HL-60/S4 (cell line): ENCODE measurements at regions not wholly inside any gene's neighbourhood (a gene's known extent, or its start where the extent isn't known, plus 50 kb on each side); places are given as distances from the start of the nearest gene placed in this dataset.

Experiments used
- in situ Hi-C: fragments of 300-500 bp; cut with MboI; formaldehyde crosslinking; loops from 2 replicates; pipeline ENCODE4 v1.14.3; 2022; ENCODE audit warnings: low sequenced_read_pairs

DNA sequence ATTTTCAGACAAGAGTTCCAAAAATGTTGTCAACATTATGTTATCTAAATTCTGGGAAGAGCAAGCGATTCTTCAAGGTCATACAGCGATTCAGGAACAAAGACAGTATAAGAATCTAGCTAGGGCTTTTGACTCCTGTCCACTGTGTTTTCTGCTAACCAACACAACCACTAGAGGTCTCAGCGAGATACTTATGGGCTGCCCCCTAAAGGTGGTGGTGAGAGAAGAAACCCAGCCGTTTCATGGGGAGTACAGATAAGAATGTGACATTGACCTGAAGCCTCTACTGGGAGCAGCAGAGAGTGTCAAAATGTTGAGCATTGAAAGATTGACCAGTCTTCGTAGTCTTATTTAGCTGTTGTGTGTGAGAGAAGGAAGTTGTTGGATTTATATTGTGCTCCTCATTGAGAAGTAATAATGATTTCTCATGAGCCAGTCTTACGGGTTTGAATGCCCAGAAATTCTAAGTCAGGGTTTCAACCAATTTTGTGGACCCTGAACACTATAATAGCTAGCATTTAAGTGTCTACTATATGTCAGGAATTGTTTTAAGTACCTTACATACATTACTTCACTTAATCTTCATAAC, 168.3 kb downstream of the SPRY1 start:
- in situ Hi-C loops: no loop called here

DNA sequence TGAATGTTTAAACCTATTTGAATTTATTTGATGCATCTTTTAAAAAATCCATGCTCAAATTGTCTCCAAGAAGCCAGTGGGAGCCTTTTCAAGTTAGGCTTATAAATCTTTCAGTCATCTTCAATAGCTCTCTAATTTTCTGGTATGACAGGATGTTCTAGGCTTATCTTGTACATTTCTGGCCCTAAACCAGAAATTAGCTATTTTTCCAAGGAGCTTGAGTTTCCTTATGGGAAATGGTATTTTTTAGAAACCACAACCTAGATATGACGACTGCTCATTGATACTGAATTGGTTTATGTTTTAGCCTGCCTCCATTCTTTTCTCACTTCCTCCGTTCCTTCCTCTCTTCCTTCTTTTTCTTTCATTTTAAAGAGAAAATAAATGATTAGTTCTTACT, 172.3 kb downstream of the SPRY1 start:
- in situ Hi-C loops: no loop called here

DNA sequence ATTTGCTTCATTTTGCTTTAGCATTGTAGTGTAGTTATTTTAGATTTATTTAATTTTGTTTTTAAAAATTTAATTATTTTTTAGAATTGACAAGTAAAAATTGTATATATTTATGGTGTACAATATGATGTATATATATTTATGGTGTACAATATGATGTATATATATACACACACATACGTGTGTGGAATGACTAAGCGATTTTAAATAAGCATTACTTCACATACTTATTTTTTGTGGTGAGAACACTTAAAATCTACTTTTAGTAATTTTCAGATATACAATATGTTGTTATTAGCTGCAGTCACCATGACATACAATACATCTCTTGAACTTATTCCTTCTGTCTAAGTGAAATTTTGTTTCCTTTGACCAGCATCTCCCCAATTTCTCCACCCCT, 172.9 kb downstream of the SPRY1 start:
- in situ Hi-C loops: no loop called here

DNA sequence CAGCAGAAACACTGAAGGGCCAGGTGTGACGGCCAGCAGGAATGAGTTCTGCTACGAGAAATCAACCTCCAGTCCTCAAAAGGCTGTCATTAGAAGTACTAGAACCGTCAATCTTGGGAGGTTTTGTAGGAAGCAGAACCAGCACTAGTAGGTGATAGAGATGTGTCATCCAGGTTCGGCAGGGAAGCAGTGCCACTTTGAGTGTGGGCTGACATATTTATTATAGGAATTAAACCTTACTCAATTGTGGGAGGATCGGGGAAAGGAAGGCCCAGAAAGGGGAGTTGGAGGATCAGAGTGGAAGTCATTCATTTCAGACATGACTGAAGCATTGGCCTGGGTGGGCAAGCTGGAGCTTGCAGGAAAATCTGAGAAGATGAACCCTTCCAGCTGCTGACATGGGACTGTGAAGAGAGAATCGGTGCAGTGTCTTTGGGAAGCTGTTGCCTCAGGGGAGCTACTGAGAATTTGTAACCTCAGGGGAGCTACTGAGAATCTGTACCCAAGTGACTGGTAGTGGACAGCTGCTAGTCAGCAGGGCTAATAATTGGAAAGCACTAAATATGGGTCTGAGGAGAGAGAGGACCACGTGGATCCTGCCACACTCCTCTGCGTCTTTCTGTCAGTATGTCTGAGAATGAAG, 177.4 kb downstream of the SPRY1 start:
- in situ Hi-C loops: no loop called here

DNA sequence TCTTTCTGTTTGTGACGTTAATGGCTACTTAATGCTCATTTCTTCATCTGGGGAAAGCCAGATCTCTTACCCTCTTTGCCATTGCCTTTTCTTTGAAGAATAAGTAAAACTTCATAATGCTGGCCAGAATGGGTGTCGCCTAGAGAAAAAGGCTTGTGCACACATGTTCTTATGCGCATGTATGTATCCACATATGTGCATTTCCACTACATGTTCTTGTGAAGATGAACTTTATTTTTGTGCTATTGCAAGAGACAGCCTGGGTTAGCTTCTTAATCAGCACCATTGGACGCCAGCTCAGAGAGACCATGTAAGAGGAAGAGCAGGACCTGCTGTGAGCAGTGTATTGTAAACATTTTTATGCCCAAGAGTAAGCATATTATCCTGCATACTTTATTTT, 178.7 kb downstream of the SPRY1 start:
- in situ Hi-C loops: no loop called here

DNA sequence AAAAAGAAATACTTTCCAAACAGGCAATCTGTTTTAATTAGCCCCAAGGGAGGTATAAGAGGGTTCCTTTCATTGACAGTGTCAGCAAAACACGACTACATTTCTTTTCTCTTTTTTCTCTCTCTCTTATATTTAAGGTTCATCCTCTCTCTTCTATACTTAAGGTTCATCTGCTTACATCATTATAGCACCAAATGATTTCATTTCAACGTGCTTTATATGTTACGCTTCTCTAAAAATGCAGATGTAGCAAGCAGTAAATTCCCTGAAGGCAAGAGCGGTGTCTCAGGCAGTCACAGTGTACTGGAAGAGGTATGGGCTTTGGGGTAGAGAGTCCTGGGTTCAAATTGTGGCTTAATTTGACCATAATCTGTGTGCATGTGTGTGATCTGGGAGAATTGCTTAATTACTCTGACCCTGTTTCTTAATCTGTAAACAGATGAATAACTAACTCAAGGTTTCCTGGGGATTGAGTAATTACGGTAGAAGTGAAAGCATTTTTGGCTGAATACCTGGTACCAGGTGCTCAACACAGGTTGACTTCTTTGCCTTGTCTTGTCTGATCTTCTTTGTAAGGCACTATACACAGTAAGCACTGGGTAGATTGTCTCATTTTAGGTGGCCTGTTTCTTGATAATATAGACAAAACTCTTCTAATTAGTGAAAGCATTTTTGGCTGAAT, 180.8 kb downstream of the SPRY1 start:
- in situ Hi-C loops: no loop called here

DNA sequence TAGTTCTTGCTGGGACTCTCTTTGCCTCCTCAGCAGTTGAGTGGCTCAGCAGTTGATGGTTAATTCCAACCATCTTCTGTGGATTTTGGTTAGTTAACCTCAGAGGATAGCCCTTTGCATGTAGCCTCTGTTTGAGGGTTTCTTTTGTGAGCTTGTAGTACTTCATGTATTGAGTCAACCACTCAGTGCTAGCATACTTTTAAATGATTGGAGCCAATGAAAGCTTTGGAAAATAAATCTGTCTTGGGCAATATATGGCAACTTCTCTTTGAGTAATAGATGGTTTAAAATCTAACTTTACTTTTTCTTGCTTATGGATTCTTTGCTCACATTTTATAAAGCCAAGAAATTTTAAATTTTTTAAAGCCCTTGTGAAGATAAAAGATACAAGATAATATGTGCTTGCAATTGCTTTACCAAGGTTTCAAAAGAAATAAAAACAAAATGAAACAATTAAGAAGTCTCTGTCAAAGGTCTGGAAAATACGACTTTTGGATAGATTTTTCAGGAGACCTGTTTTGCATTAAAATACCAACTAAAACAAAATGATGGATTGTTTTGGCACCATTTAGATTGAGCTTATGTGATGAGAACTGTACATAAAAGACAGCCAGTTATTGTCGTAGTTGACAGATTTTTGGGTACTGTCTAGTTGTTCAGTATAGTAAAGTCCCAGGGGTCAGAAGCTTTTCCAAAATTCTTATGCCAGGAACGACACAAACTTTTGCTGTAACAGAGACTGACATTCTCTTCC, 181.9 kb downstream of the SPRY1 start:
- in situ Hi-C loops: no loop called here

DNA sequence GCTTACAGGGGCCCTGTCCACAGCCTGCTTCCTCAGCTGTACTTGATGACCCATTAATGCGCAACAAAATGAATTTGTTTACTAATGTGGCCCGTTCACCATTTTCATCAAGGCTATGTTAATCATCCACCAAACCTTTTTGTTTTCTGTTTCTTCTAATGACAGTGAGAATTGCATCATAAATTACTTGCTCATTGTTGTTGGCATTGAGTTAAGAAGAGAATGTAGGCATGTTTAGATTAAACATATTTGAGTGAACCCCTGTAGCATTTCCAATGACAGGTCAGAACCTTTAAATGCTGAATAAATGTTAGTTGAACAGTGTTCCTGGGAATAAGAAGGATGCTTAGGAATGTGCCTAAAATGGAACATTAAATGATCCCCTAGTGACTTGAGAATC, 183.4 kb downstream of the SPRY1 start:
- in situ Hi-C loops: no loop called here

DNA sequence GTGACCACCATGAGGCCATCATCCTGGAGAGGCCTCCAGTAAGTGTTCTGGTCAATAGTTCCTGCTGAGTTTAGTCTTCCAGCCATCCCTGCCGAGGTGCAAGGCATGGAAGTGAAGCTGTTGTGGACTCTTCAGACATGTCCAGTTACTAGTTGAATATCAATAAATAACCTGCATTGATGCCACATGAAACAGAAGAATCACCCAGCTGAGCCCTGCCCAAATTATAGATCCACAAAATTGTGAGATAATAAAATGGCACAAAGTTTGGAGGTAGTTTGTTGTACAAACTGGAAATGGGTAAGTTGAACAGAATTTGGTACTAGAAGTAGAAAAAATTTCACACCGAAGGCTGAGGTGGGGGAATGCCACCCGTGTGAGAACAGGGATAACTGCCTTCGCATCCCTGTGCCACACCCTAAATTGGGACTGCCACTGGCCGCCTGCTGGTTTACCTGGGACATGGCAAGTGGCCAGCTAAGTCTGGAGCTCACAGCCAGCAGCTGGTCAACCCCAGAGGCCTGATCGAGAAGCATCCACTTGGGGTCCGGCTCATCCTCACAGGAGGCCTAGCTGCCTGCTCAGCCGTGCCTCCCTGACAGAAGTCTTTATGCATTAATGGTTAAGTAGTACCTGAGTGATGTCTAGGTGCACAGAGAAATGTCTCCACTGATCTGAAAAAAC, 184.5 kb downstream of the SPRY1 start:
- in situ Hi-C loops: no loop called here

DNA sequence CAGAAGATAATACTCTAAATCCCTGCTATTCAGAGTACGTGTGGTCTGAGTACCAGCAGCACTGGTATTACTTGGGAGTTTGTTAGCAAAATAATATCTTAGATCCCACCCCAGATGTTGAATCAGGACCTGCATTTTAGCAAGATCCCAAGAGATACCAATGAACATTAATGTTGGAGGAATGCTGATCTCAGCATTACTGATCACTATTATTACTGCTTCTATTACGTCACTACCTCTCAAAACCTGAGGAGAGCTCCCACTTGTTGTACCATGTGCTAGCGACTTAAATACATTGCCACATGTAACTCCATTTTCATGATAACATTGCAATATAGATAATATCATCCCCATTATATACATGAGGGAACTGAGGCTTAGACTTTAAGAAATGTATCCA, 185.2 kb downstream of the SPRY1 start:
- in situ Hi-C loops: no loop called here

DNA sequence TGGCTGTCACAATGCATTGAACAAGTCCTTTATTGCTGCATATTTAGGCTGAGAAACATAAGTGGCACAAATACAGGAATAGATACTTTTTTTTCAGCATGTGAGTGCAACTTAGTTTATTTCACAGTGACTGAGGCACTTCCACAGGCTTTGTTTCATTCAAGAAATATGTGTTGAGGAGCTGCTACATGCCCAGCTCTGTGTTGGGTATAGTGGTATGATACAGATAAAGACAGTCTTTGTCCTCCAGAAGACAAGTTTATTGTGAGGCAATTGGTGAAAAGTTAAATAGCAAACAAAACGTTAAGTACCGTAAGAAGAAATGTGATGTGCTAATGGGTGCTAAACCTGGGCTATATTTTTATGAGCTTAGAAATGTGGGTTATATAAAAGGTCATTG, 186.4 kb downstream of the SPRY1 start:
- in situ Hi-C loops: no loop called here

DNA sequence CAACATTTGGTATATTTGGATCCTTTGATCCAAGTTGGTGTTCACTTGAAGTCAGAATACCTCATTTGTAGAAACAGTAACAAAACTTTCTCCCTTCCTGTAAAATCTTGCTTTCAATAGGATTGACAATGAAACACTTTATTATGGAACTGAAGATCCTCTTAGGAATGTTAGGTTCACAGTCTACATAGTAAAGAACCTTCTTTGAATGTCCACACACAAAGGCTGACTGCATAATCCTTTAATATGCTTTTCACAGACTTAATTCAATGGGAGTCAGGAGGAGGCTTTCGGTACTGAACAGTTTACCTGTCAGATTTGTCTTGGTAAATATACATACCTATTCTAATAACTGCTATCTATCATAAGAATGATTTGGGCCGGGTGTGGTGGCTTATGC, 188.5 kb downstream of the SPRY1 start:
- in situ Hi-C loops: no loop called here

DNA sequence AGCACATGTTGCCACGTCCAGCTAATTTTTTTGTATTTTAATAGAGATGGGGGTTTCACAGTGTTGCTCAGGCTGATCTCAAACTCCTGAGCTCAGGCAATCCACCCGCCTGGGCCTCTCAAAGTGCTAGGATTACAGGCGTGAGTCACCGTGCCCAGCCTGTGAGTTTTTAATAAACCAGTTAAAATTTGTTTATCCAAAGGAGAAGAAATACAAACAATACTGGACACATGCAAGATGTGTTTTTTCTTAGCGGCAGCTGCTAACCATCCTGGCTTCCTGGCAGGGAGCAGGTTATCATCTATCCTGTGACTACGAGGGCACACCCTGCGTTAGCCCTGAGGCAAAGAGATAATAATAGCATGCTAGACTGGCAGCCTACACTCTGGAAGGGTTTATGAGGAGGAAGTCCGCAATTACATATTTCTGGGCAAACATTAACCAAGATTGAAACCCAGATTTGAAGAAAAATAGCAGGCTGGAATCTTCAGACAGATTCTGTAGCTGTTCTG, 191.4 kb downstream of the SPRY1 start:
- in situ Hi-C loops: no loop called here

DNA sequence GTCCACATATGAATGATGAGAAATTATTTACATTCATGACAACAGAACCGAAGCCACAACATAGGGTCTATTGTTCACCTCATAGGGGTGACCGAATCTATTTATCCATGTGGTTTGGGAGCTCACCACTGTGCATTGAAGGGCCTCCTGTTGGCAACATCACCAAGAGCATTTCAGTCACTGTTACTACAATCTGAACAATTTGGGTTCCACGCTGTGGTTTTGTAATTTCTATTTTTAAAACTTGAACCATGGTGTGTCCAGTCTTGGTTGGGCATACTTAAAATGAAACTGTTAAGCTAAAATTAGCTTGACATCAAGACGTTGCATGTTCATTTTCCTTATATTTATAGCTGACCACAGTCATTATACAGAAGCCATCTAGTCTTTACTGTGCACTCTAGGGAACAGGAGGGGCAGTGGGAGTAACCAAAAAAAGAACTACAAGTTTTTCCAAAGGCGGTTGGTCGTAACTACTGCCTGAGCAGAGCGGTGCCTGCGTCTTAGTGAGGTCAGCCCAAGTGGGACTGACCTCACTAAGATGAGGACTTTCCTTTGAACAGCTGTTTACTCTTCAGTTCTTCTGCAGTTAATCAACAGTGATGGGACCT, 192.1 kb downstream of the SPRY1 start:
- in situ Hi-C loops: no loop called here

DNA sequence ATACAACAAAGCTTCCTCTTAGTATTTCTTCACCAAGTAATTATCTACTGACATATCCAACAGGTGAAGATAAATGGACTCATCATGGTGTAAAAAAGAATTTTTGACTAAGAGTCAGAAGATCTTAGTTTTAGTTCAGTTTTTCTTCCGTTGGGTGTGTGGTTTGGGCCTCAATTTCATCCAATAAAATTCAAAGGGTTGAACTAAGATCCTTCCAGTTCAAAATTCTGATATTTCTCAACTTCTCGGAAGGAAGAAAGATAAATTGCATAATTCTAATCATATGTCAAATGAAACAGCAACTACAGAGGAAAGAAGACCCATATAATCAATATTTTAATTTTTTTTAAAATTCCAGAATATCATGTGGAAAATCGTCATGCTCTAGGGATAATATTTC, 192.7 kb downstream of the SPRY1 start:
- in situ Hi-C loops: no loop called here

DNA sequence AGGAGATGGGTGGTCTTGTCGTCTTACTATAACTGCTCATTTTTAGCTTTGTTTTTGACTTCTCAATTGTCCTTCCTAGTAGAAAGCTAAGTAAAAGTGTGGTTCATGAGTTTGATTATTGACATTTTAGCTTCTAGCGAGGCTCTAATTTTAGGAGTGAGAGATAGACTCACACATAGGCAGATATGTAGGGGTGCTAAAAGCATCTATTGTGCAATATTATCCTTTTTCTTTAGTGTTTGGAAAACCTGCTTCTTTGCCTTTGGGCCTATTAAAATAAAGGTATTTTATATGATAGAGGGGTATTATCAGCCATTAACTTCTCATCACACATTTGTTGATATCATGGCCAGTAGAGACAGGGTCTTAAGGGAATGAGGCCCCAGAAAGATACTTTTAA, 195.3 kb downstream of the SPRY1 start:
- in situ Hi-C loops: no loop called here

DNA sequence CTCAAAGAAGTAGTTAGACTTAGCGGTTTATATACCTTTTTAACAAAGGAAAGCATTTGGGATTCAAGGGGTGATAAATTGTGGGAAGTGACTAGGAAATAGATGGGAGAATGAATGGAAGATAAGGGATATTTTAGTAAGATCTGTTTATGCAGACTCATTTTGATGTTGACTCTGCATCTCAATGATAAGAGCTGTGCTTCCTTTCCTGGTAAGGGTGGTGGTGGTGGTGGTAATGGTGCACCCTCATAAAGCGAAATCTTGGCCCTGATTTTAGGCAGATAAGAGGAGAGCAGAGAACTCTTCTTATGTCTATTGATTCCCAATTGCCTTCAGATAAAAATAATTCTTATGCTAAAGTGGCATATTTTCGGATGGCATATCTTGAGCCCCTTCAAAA, 197.1 kb downstream of the SPRY1 start:
- in situ Hi-C loops: no loop called here

DNA sequence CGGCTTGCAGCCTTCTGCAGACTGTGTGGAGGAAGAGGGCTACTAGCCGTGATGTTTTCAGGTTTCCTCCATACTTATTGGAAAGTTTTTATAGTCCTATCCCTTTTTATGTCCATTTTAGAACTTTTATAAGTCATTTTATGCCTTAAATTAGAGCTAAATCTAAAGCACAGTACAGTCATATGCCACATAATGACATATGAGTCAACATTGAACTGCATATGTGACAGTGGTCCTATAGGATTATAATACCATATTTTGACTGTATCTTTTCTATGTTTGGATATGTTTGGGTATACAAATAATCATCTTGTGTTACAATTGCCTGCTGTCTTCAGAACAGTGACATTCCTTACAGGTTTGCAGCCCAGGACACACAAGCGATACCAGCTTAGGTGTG, 200.2 kb downstream of the SPRY1 start:
- in situ Hi-C loops: no loop called here

DNA sequence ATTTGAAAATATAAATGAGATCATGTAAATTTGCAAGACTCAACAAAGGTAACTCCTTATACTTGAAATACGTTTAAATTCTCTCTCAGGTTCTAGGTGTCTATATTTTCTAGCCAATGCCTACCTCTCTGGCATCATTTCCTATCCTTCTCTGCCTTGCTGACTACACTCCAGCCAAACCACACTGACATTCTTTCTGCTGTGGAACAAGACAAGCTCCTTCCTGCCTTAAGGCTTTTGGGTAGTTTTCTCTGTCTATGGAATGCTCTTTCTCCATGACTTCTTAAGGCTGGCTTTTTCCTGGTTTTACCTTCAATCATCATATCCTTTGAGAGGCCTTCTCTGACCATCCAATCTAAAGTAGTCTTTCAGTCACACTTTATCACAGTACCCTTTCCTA, 201.0 kb downstream of the SPRY1 start:
- in situ Hi-C loops: no loop called here

DNA sequence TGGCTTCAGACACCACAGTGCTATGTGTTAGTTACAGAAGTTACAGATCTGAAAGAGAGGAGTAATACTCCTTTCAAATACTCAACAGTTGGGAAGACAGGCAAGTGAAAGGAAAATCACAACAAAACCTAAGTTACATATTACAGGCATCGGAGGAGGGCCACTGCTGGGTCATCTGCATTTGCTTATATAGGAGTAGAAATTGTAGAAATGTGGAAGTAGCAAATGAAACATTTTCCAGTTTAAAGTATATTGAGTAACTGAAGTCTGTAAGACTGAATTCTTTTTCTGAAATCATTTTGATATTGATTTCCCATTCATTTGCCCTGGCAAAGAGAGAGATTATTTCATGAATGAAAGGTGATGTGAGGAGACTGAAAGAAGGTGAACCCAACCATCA, 201.7 kb downstream of the SPRY1 start:
- in situ Hi-C loops: no loop called here
